ENCODE measurements at regions not wholly inside any gene's neighbourhood (a gene's known extent, or its start where the extent isn't known, plus 50 kb on each side); places are given as distances from the start of the nearest gene placed in this dataset.

DNA sequence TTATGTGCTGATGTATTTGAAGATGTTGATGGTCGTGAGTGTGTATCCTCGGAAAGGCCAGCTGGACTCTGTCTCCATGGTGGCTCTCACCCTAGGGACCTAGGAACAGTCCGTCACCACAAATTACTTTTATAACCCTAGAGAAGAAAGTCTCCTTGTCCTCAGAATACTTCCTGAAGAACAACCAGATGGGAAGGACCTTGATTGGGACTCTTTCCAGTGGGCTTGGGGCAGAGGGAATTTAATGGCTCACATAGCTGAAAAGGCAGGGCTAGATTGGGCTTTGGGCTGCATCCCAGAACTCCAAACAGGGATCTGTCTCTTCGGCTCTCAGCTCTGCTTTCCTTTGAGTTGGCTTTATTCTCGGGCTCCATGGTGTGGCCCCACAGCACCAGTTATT is 90.8 kb downstream of the TBX19 start:
- Mint-ChIP-seq H3K4me3 (no peak overlapping the region), H3K27ac (no peak overlapping the region), H3K27me3 (peaks cover 10% of the 10 kb centered on the region), H3K9me3 (no peaks in the 10 kb centered on the region), H3K4me1 (no peaks in the 10 kb centered on the region), H3K36me3 (no peaks in the 10 kb centered on the region)
- ATAC-seq, result no peak

- H3K27me3 Mint-ChIP-seq, result peaks cover 18% of the 10 kb centered on the region
- H3K4me1 Mint-ChIP-seq, result no peaks in the 10 kb centered on the region
- H3K36me3 Mint-ChIP-seq, result no peaks in the 10 kb centered on the region
- no peak for ATAC-seq
- no peak overlapping the region for H3K4me3 Mint-ChIP-seq
- no peaks in the 10 kb centered on the region for H3K9me3 Mint-ChIP-seq
- H3K27ac Mint-ChIP-seq, result no peak overlapping the region
Measured at GRCh38 chr1:168370586-168370985, 89.9 kb downstream of the TBX19 start.

DNA sequence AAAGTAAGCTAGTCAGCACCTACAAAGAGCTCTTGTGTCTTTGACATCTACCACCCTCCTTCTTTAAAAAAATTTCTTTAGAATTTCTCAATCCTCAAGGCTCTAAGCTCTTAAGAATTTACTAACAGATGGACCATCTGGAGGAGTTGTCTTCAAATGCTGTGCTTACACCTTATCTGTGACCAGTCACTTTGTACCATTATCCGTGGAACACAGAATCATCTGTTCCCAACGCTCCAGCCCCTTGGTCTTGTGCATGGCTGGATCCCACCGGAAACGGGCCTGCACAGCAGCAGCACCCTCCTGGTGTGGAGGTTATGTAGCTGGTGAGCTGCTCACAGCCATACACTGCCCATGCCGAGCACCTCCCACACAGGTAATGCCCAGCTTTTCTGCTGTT is 89.0 kb downstream of the TBX19 start:
- Mint-ChIP-seq H3K4me1 (no peaks in the 10 kb centered on the region), H3K27ac (no peak overlapping the region), H3K27me3 (peaks cover 22% of the 10 kb centered on the region), H3K4me3 (no peak overlapping the region), H3K9me3 (no peaks in the 10 kb centered on the region), H3K36me3 (no peaks in the 10 kb centered on the region)
- no peak for ATAC-seq

GRCh38 chr1:168368131-168368530 is 87.5 kb downstream of the TBX19 start:
- H3K27ac Mint-ChIP-seq, result no peak overlapping the region

GRCh38 chr1:168365719-168366479 is 85.2 kb downstream of the TBX19 start:
- Mint-ChIP-seq H3K9me3 (no peaks in the 10 kb centered on the region), H3K27ac (no peak overlapping the region), H3K27me3 (peaks cover 30% of the 10 kb centered on the region), H3K4me3 (no peak overlapping the region), H3K4me1 (no peaks in the 10 kb centered on the region), H3K36me3 (no peaks in the 10 kb centered on the region)
- ATAC-seq, result no peak

More at GRCh38 chr1:168368131-168368530, 87.5 kb downstream of the TBX19 start:
- H3K9me3 Mint-ChIP-seq, result no peaks in the 10 kb centered on the region
- H3K4me1 Mint-ChIP-seq, result no peaks in the 10 kb centered on the region
- no peaks in the 10 kb centered on the region for H3K36me3 Mint-ChIP-seq
- H3K4me3 Mint-ChIP-seq, result no peak overlapping the region
- ATAC-seq, result no peak
- peaks cover 28% of the 10 kb centered on the region for H3K27me3 Mint-ChIP-seq

Data from stimulated activated memory B cell treated with anti-CD40 and anti-IgM and Interleukin-4, amounts not matched to agents 10 μg/mL and 1 μg/mL and 100 μg/mL, for 72 hours (primary cell).